ENCODE measurements at regions not wholly inside any gene's neighbourhood (a gene's known extent, or its start where the extent isn't known, plus 50 kb on each side); places are given as distances from the start of the nearest gene placed in this dataset.
A peak's percentile ranks its signal among the peaks of the same experiment; 100 is the strongest.

DNA sequence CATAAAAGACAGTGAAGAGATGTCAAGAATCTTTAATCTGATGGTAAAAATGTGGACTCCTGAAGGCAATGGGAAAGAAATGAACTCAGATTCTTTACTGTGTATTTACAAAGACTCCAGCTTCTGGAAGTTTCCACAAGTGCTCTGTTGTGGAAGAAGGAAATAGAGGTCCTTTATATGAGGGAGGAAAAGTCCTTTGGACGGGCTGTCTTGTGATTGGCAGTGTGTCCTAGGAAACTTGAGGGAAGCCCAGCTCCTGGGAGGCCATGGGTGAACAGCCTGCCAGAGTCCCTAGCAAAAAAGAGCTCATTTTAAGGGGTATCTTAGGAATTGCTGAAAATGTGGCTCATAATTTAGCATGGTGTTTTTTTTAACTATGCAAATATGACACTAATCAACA, 92.0 kb downstream of the RNASET2 start:
- Histone ChIP-seq H3K36me3 (no peaks in the 10 kb centered on the region), H3K9me3 (no peaks in the 10 kb centered on the region), H3K27ac (no peak overlapping the region), H3K27me3 (peaks cover 14% of the 10 kb centered on the region), H3K4me3 (no peak overlapping the region), H3K4me1 (peaks cover 12% of the 10 kb centered on the region)
- no peak for ATAC-seq
- intact Hi-C loops (cut with DNase I): no loop called here
- TF ChIP-seq, protein P1, sequence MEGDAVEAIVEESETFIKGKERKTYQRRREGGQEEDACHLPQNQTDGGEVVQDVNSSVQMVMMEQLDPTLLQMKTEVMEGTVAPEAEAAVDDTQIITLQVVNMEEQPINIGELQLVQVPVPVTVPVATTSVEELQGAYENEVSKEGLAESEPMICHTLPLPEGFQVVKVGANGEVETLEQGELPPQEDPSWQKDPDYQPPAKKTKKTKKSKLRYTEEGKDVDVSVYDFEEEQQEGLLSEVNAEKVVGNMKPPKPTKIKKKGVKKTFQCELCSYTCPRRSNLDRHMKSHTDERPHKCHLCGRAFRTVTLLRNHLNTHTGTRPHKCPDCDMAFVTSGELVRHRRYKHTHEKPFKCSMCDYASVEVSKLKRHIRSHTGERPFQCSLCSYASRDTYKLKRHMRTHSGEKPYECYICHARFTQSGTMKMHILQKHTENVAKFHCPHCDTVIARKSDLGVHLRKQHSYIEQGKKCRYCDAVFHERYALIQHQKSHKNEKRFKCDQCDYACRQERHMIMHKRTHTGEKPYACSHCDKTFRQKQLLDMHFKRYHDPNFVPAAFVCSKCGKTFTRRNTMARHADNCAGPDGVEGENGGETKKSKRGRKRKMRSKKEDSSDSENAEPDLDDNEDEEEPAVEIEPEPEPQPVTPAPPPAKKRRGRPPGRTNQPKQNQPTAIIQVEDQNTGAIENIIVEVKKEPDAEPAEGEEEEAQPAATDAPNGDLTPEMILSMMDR (IDR thresholded peaks at IDR 0.05): no peak
- DNase-seq: no peak

DNA sequence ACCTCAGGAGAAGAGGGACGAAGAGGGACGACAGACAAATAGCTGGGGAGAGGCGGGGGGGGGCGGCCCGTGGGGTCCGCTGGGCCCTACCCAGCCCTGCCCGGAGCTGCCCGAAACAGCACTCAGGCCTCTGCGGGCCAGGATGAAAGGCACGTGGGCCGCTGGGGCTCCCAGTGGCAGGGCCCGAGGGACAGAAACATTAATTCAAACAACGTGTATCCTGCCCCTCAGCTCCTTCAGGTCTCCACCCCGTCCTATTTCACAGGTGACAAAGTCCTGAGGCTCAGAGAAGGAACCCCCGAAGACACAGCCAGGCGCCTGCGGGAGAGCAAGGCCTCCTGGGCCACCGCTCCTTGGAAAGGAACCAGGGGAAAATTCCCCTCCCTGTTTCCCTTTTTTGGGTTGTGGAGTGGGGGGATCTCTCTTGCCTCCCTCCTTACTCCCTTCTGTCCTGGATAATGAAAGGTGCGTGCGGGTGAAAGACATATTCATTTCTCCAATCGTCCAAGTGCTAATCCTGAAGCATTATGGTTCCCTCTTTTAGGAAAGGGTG, 93.3 kb downstream of the RNASET2 start:
- H3K4me1 ChIP-seq: peaks cover 12% of the 10 kb centered on the region
- H3K27ac ChIP-seq: no peak overlapping the region
- TF ChIP-seq, protein P1 (IDR thresholded peaks at IDR 0.05): no peak
- intact Hi-C loops (cut with DNase I): no loop called here
- no peaks in the 10 kb centered on the region for H3K9me3 ChIP-seq
- DNase-seq (no peak), ATAC-seq (no peak)
- H3K4me3 ChIP-seq: peak overlapping the region; percentile 50
- no peaks in the 10 kb centered on the region for H3K36me3 ChIP-seq
- H3K27me3 ChIP-seq: peaks cover 14% of the 10 kb centered on the region

DNA sequence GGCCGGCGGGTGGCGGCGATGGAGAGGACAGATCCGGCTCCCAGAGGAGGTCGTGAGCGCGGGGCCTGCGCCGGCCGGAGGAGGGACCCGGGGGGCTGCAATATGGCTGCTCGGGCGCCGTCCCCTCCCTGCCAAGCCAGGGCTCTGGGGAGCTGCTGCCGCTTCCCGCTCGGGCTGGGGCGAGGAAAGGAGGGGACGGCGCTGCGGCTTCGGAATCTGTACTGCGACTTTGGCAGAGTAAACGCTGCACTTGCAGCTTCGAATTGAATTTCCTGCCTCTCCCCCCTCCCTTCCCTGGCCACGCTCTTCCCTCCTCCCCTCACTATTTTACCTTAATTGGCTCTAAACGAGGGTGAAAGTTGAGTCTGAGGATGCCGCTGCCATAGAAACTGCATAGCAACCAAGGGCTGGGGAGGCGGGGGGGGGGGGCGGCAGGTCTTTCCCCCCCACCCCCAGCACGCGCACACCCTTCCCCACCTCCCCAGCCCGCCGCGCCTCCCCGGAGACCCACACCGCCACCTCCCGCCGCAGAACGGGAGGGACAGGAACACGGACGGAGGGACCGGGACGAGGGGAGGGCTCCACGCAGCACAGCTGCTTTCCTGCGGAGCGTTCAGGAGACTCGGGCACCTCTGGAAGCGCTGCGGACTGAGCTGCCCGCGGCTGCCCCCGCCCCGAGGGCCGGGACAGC, 93.9 kb downstream of the RNASET2 start:
- Histone ChIP-seq H3K27me3 (peaks cover 14% of the 10 kb centered on the region), H3K27ac (no peak overlapping the region), H3K4me3 (peak overlapping the region; percentile 50), H3K9me3 (no peaks in the 10 kb centered on the region), H3K4me1 (peaks cover 12% of the 10 kb centered on the region), H3K36me3 (no peaks in the 10 kb centered on the region)
- TF ChIP-seq, protein P1 (IDR thresholded peaks at IDR 0.05): no peak
- peak; percentile 66 for ATAC-seq
- intact Hi-C loops (cut with DNase I): no loop called here
- DNase-seq: no peak

DNA sequence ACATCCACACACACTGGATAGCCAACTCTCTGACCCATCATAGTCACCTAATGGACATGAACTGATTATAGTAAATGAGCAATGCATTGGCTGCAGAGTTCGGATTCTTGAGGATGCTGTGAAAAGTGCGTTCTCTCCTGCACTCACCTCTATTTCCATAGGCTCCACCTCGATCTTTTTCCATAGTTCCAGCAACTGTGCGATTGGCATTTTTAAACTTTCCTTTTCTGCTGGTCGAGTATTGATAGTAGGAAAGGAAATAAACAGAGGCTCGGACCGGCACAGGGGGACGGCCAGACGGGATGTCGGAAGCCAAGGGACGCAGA, 94.4 kb downstream of the RNASET2 start:
- Histone ChIP-seq H3K27ac (no peak overlapping the region), H3K9me3 (no peaks in the 10 kb centered on the region), H3K27me3 (peaks cover 14% of the 10 kb centered on the region), H3K4me1 (peaks cover 12% of the 10 kb centered on the region), H3K4me3 (peak overlapping the region; percentile 50), H3K36me3 (no peaks in the 10 kb centered on the region)
- DNase-seq: no peak
- no peak for ATAC-seq
- intact Hi-C loops (cut with DNase I): no loop called here
- TF ChIP-seq, protein P1 (IDR thresholded peaks at IDR 0.05): no peak

DNA sequence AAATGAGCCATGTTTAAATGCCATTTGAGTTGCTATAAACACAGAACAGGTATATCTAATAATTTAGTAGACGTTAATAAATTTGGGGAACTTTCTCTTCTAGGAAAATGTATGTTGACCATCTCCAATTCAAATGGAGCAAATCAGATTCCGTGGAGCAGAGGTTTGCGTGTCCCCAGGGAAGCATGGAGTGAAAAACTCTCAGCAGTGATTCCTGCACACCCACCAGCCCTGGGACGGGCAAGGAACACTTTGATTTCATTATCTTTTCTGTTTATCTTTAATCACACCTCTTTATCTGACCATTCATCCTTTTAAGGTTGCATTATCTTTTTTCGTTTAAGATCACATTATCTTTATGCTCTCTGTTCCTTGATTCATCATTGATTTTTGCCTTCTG, 95.0 kb downstream of the RNASET2 start:
- DNase-seq (no peak), ATAC-seq (no peak)
- Histone ChIP-seq H3K27me3 (peaks cover 14% of the 10 kb centered on the region), H3K4me3 (peak overlapping the region; percentile 50), H3K4me1 (peaks cover 12% of the 10 kb centered on the region), H3K36me3 (no peaks in the 10 kb centered on the region), H3K9me3 (no peaks in the 10 kb centered on the region), H3K27ac (no peak overlapping the region)
- intact Hi-C loops (cut with DNase I): no loop called here
- TF ChIP-seq, protein P1 (IDR thresholded peaks at IDR 0.05): no peak

All from upper lobe of right lung (tissue), 1 donor.